Sigmoid colon (tissue), 6 donors: ENCODE measurements at regions not wholly inside any gene's neighbourhood (a gene's known extent, or its start where the extent isn't known, plus 50 kb on each side); places are given as distances from the start of the nearest gene placed in this dataset.

Source experiments
- DNase-seq: peaks from one replicate; pipeline ENCODE4 v3.0.0-alpha.2; 2019
- H3K27ac ChIP-seq, 4 donors: fragments of 200-600 bp; sonication (generic); one replicate each; pipeline ENCODE4 v1.5.1; 2016 to 2019; ENCODE audit warnings: mild to moderate bottlenecking in 1 of 4
- H3K27me3 ChIP-seq, 3 donors: fragments of 200-600 bp; sonication (generic); one replicate each; pipeline ENCODE4 v1.5.1; 2019; ENCODE audit warnings: mild to moderate bottlenecking in 1 of 3
- H3K36me3 ChIP-seq, 4 donors: fragments of 200-600 bp; sonication (generic); one replicate each; pipeline ENCODE4 v1.5.1; 2016 to 2019
- H3K4me1 ChIP-seq, 4 donors: fragments of 200-600 bp; sonication (generic); one replicate each; pipeline ENCODE4 v1.5.1; 2017 to 2019
- H3K4me3 ChIP-seq, 4 donors: fragments of 200-600 bp; sonication (generic); one replicate each; pipeline ENCODE4 v1.5.1; 2017 to 2019; ENCODE audit warnings: mild to moderate bottlenecking in 2 of 4, moderate library complexity in 1 of 4
- H3K9me3 ChIP-seq, 4 donors: fragments of 200-600 bp in 3 of 4; sonication (generic) in 3 of 4; one replicate each; pipeline versions ENCODE4 v1.5.1 to v1.6.1; 2013 to 2019
- CTCF ChIP-seq, 4 experiments: fragments of 450-650 bp in 3 of 4; fragments of 200-600 bp in 1 of 4; IDR thresholded peaks; one replicate each; pipeline ENCODE4 v1.5.1; 2016 to 2019; ENCODE audit warnings: antibody characterized with exemption in 4 of 4, mild to moderate bottlenecking in 3 of 4, moderate library complexity in 2 of 4
- EP300 ChIP-seq, 4 donors: sonication (generic); formaldehyde crosslinking; IDR thresholded peaks; one replicate each; pipeline ENCODE4 v1.6.1; 2017; ENCODE audit warnings: antibody characterized with exemption in 4 of 4
- POLR2A ChIP-seq, 2 donors: fragments of 450-650 bp; IDR thresholded peaks; one replicate each; pipeline ENCODE4 v1.6.1; 2016; ENCODE audit warnings: antibody characterized with exemption in 2 of 2, mild to moderate bottlenecking in 2 of 2, moderate library complexity in 2 of 2
- POLR2AphosphoS5 ChIP-seq, 4 donors: sonication (generic); formaldehyde crosslinking; IDR thresholded peaks; one replicate each; pipeline ENCODE4 v1.6.1; 2017; ENCODE audit warnings: antibody characterized with exemption in 4 of 4
- WGBS, 2 donors: extraction: QIAGEN DNeasy Blood & Tissue Kit; methylation state at CpG; one replicate each; pipeline ENCODE4 v1.1.7; 2013; 5-methylcytosine and 5-hydroxymethylcytosine counted together
- intact Hi-C: fragments of 100-400 bp; cut with DNase I; formaldehyde crosslinking; loops from one replicate; pipeline ENCODE4 v1.15.1; 2023
- donor health status: healthy with polysubstance abuse.
- donor health status: healthy.

- H3K27ac ChIP-seq = no peak overlapping the region
- H3K36me3 ChIP-seq = no peaks in the 10 kb centered on the region
- no peak overlapping the region for H3K4me3 ChIP-seq
- no peaks in the 10 kb centered on the region for H3K27me3 ChIP-seq
- TF ChIP-seq CTCF (IDR thresholded peaks at IDR 0.05) (no peak), EP300 (IDR thresholded peaks at IDR 0.05) (no peak), POLR2AphosphoS5 (IDR thresholded peaks at IDR 0.05) (no peak), POLR2A (IDR thresholded peaks at IDR 0.05) (no peak)
- intact Hi-C loops = no loop called here
- no peaks in the 10 kb centered on the region for H3K4me1 ChIP-seq
- DNase-seq = no peak
- H3K9me3 ChIP-seq = no peaks in the 10 kb centered on the region
Observed at GRCh38 chr12:41983856-41984255, 160.8 kb downstream of the GXYLT1 start.

GRCh38 chr12:41983394-41983793 lies 161.3 kb downstream of the GXYLT1 start:
- Histone ChIP-seq H3K9me3 (no peaks in the 10 kb centered on the region), H3K27ac (no peak overlapping the region), H3K27me3 (no peaks in the 10 kb centered on the region), H3K4me1 (no peaks in the 10 kb centered on the region), H3K36me3 (no peaks in the 10 kb centered on the region), H3K4me3 (no peak overlapping the region)
- TF ChIP-seq POLR2AphosphoS5 (IDR thresholded peaks at IDR 0.05) = no peak
- no peak for TF ChIP-seq POLR2A (IDR thresholded peaks at IDR 0.05)
- TF ChIP-seq CTCF (IDR thresholded peaks at IDR 0.05) = no peak
- TF ChIP-seq EP300 (IDR thresholded peaks at IDR 0.05) = no peak
- 23 to 46% methylated on average over 1 of the region's 1 CpG for WGBS, 2 donors
- intact Hi-C loops = no loop called here
- DNase-seq = no peak

GRCh38 chr12:41981758-41982157 lies 162.9 kb downstream of the GXYLT1 start:
- intact Hi-C loops = no loop called here
- H3K4me3 ChIP-seq = no peak overlapping the region
- no peak overlapping the region for H3K27ac ChIP-seq
- no peaks in the 10 kb centered on the region for H3K4me1 ChIP-seq
- TF ChIP-seq CTCF (IDR thresholded peaks at IDR 0.05) (no peak), POLR2AphosphoS5 (IDR thresholded peaks at IDR 0.05) (no peak), EP300 (IDR thresholded peaks at IDR 0.05) (no peak), POLR2A (IDR thresholded peaks at IDR 0.05) (no peak)
- no peaks in the 10 kb centered on the region for H3K36me3 ChIP-seq
- 61 to 66% methylated on average over 1 of the region's 1 CpG for WGBS, 2 donors
- no peak for DNase-seq
- no peaks in the 10 kb centered on the region for H3K9me3 ChIP-seq
- no peaks in the 10 kb centered on the region for H3K27me3 ChIP-seq

GRCh38 chr12:41981013-41981412 lies 163.7 kb downstream of the GXYLT1 start:
- no peak for DNase-seq
- no peaks in the 10 kb centered on the region for H3K36me3 ChIP-seq
- no peak overlapping the region for H3K4me3 ChIP-seq
- no peak for TF ChIP-seq POLR2A (IDR thresholded peaks at IDR 0.05)
- no peak for TF ChIP-seq POLR2AphosphoS5 (IDR thresholded peaks at IDR 0.05)
- TF ChIP-seq EP300 (IDR thresholded peaks at IDR 0.05) = no peak
- no peak for TF ChIP-seq CTCF (IDR thresholded peaks at IDR 0.05)
- intact Hi-C loops = no loop called here
- no peaks in the 10 kb centered on the region for H3K4me1 ChIP-seq
- no peaks in the 10 kb centered on the region for H3K9me3 ChIP-seq
- no peak overlapping the region for H3K27ac ChIP-seq
- 59 to 74% methylated on average over 2 of the region's 2 CpGs for WGBS, 2 donors
- H3K27me3 ChIP-seq = no peaks in the 10 kb centered on the region

GRCh38 chr12:41980390-41980789 lies 164.3 kb downstream of the GXYLT1 start:
- WGBS, 2 donors = 48 to 75% methylated on average over 1 of the region's 1 CpG
- no peaks in the 10 kb centered on the region for H3K9me3 ChIP-seq
- intact Hi-C loops = no loop called here
- H3K4me3 ChIP-seq = no peak overlapping the region
- TF ChIP-seq POLR2A (IDR thresholded peaks at IDR 0.05) (no peak), POLR2AphosphoS5 (IDR thresholded peaks at IDR 0.05) (no peak), EP300 (IDR thresholded peaks at IDR 0.05) (no peak), CTCF (IDR thresholded peaks at IDR 0.05) (no peak)
- no peaks in the 10 kb centered on the region for H3K36me3 ChIP-seq
- H3K27me3 ChIP-seq = no peaks in the 10 kb centered on the region
- DNase-seq = no peak
- H3K4me1 ChIP-seq = no peaks in the 10 kb centered on the region
- no peak overlapping the region for H3K27ac ChIP-seq
